Kidney epithelial cell (primary cell): ENCODE measurements at regions not wholly inside any gene's neighbourhood (a gene's known extent, or its start where the extent isn't known, plus 50 kb on each side); places are given as distances from the start of the nearest gene placed in this dataset.

Source experiments
- DNase-seq: peaks from one replicate; pipeline ENCODE4 v3.0.0-alpha.2; 2010; ENCODE audit warnings: low read depth
- H3K27me3 ChIP-seq: 2 replicates; pipeline ENCODE4 v1.6.0; 2011; ENCODE audit warnings: low read length; ENCODE audit not compliant: control insufficient read depth, insufficient read depth
- H3K36me3 ChIP-seq: 2 replicates; pipeline ENCODE4 v1.5.1; 2011; ENCODE audit warnings: low read length; ENCODE audit not compliant: control insufficient read depth, insufficient read depth
- H3K4me3 ChIP-seq: 2 replicates; pipeline ENCODE4 v1.5.1; 2011; ENCODE audit warnings: low read depth, mild to moderate bottlenecking, control low read depth, low read length
- TF ChIP-seq, protein P1 (sequence below): IDR thresholded peaks from 2 replicates; pipeline ENCODE4 v1.5.1; 2011; ENCODE audit warnings: mild to moderate bottlenecking, moderate library complexity, low read length, control low read depth, inconsistent platforms; ENCODE audit not compliant: insufficient read depth, poor library complexity, severe bottlenecking

GRCh38 chr15:53256457-53256856, 466.3 kb upstream of the ONECUT1 start:
- TF ChIP-seq, protein P1, sequence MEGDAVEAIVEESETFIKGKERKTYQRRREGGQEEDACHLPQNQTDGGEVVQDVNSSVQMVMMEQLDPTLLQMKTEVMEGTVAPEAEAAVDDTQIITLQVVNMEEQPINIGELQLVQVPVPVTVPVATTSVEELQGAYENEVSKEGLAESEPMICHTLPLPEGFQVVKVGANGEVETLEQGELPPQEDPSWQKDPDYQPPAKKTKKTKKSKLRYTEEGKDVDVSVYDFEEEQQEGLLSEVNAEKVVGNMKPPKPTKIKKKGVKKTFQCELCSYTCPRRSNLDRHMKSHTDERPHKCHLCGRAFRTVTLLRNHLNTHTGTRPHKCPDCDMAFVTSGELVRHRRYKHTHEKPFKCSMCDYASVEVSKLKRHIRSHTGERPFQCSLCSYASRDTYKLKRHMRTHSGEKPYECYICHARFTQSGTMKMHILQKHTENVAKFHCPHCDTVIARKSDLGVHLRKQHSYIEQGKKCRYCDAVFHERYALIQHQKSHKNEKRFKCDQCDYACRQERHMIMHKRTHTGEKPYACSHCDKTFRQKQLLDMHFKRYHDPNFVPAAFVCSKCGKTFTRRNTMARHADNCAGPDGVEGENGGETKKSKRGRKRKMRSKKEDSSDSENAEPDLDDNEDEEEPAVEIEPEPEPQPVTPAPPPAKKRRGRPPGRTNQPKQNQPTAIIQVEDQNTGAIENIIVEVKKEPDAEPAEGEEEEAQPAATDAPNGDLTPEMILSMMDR: no peak
- no peak for DNase-seq
- no peak overlapping the region for H3K4me3 ChIP-seq
- H3K27me3 ChIP-seq: no peaks in the 10 kb centered on the region
- no peaks in the 10 kb centered on the region for H3K36me3 ChIP-seq

DNA sequence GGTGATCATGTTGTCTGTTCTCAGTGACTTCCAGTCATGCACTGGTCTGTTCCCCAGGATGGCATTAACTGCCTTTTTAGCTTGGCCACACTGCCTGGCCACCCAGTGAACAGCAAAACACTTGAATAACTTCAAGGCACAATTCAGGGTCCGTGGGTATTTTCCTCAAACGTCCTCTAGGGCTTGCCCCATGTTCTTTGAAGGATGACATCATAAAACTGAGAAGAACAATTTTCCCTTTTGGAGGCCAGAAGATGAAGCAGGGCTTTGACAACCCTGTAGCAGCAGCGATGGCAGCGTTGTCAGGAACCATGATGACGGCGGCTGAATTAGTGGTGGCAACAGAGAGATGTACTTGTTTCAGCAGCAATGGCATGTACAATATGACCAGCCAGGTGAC, 465.9 kb upstream of the ONECUT1 start:
- Histone ChIP-seq H3K27me3 (no peaks in the 10 kb centered on the region), H3K4me3 (no peak overlapping the region), H3K36me3 (no peaks in the 10 kb centered on the region)
- TF ChIP-seq, protein P1: no peak
- no peak for DNase-seq

DNA sequence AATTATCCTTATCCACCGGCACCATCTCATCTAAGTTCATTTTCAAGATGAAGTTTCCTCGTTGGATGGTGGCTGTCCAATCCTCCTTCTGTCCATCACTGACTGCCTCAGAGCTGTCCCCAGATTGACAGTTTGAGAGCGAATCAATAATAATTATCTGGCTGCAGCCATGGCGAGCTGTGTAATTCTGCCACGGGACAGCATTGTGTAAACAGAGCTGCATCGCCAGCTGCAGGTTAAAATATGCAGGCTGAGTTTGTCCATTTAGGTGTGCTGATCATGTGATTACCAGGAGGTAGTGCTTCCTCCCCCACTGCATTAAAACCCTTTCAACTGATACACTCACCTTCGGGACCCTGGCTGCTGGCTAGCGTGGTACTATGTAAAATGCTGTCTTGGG, 461.9 kb upstream of the ONECUT1 start:
- H3K27me3 ChIP-seq: no peaks in the 10 kb centered on the region
- H3K36me3 ChIP-seq: no peaks in the 10 kb centered on the region
- TF ChIP-seq, protein P1: no peak
- no peak overlapping the region for H3K4me3 ChIP-seq
- no peak for DNase-seq

DNA sequence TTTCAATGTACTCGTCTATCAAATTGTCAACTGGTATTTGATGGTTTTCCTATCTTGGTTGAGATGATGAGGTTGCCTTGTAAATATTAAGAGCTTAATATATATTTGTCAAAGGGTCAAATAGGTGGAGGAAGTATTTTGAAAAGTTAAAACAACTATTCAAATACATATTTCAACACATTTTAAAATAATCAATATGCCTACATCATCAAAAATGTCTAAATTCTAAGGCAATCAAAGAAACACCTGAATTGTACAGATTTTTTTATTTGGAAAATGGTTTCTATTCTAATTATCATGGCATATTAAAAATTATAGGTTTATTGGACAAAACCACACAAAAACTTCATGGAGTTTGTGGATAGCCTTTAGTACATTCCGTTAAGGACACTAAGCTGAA, 461.4 kb upstream of the ONECUT1 start:
- Histone ChIP-seq H3K4me3 (no peak overlapping the region), H3K36me3 (no peaks in the 10 kb centered on the region), H3K27me3 (no peaks in the 10 kb centered on the region)
- DNase-seq: no peak
- TF ChIP-seq, protein P1: no peak

DNA sequence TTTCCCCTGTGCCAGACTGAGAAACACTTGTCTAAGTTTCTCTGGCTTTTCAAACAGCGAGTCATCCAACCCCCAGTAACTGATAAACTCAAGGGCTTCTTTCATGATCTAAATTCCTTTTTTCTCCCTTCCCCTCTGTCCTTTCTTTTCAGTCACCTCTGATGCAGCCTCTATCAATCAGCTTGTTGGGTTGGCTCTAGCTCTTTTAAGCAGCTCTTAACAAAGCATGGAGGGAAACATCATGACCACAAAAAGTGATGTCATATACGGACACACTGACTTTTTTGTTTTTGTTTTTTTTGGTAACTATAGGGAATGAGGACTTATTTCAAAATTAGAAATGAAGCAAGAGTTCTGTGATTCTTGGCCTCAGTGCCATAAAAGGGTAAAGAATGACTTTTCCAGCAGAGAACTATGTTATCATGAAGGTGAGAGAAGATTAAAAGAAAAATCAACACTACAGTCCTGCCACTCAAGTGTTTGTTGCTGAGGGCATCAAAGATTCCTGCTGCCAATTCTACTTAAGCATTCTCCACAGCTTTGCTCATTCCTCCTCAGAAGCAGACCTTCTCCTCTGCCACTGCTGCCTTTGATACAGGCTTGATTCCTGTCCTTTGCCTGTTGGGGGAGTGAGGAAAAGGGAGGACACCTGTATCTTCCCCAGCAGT, 457.0 kb upstream of the ONECUT1 start:
- Histone ChIP-seq H3K4me3 (no peak overlapping the region), H3K36me3 (no peaks in the 10 kb centered on the region), H3K27me3 (no peaks in the 10 kb centered on the region)
- no peak for DNase-seq
- TF ChIP-seq, protein P1: no peak

GRCh38 chr15:53246404-53246803, 456.3 kb upstream of the ONECUT1 start:
- TF ChIP-seq, protein P1: no peak

More at GRCh38 chr15:53246404-53246803, 456.3 kb upstream of the ONECUT1 start:
- Histone ChIP-seq H3K36me3 (no peaks in the 10 kb centered on the region), H3K27me3 (no peaks in the 10 kb centered on the region), H3K4me3 (no peak overlapping the region)
- no peak for DNase-seq
